Sigmoid colon (tissue), 4 donors: ENCODE measurements at regions not wholly inside any gene's neighbourhood (a gene's known extent, or its start where the extent isn't known, plus 50 kb on each side); places are given as distances from the start of the nearest gene placed in this dataset.

ENCODE experiments used
- CTCF ChIP-seq, 4 experiments: fragments of 450-650 bp in 3 of 4; fragments of 200-600 bp in 1 of 4; IDR thresholded peaks; one replicate each; pipeline ENCODE4 v1.5.1; 2016 to 2019; ENCODE audit warnings: antibody characterized with exemption in 4 of 4, mild to moderate bottlenecking in 3 of 4, moderate library complexity in 2 of 4
- EP300 ChIP-seq, 4 donors: sonication (generic); formaldehyde crosslinking; IDR thresholded peaks; one replicate each; pipeline ENCODE4 v1.6.1; 2017; ENCODE audit warnings: antibody characterized with exemption in 4 of 4
- POLR2A ChIP-seq, 2 donors: fragments of 450-650 bp; IDR thresholded peaks; one replicate each; pipeline ENCODE4 v1.6.1; 2016; ENCODE audit warnings: antibody characterized with exemption in 2 of 2, mild to moderate bottlenecking in 2 of 2, moderate library complexity in 2 of 2
- POLR2AphosphoS5 ChIP-seq, 4 donors: sonication (generic); formaldehyde crosslinking; IDR thresholded peaks; one replicate each; pipeline ENCODE4 v1.6.1; 2017; ENCODE audit warnings: antibody characterized with exemption in 4 of 4

GRCh38 chr9:16202221-16202620, 649.4 kb downstream of the CCDC171 start:
- TF ChIP-seq POLR2AphosphoS5 (IDR thresholded peaks at IDR 0.05) (no peak), POLR2A (IDR thresholded peaks at IDR 0.05) (no peak), CTCF (IDR thresholded peaks at IDR 0.05) (no peak), EP300 (IDR thresholded peaks at IDR 0.05) (no peak)
